Astrocyte (in vitro differentiated cells and primary cell): ENCODE measurements at regions not wholly inside any gene's neighbourhood (a gene's known extent, or its start where the extent isn't known, plus 50 kb on each side); places are given as distances from the start of the nearest gene placed in this dataset.

ENCODE experiments used
- EZH2 ChIP-seq: IDR thresholded peaks from 2 replicates; pipeline ENCODE4 v1.6.1; 2012; ENCODE audit warnings: mild to moderate bottlenecking, low read length, inconsistent platforms; ENCODE audit not compliant: insufficient read depth
- TF ChIP-seq, protein P1 (sequence below): IDR thresholded peaks from 2 replicates; pipeline ENCODE4 v1.5.1; 2011; ENCODE audit warnings: low read depth, mild to moderate bottlenecking, inconsistent platforms, low read length, moderate library complexity; ENCODE audit not compliant: insufficient read depth

- TF ChIP-seq, protein P1, sequence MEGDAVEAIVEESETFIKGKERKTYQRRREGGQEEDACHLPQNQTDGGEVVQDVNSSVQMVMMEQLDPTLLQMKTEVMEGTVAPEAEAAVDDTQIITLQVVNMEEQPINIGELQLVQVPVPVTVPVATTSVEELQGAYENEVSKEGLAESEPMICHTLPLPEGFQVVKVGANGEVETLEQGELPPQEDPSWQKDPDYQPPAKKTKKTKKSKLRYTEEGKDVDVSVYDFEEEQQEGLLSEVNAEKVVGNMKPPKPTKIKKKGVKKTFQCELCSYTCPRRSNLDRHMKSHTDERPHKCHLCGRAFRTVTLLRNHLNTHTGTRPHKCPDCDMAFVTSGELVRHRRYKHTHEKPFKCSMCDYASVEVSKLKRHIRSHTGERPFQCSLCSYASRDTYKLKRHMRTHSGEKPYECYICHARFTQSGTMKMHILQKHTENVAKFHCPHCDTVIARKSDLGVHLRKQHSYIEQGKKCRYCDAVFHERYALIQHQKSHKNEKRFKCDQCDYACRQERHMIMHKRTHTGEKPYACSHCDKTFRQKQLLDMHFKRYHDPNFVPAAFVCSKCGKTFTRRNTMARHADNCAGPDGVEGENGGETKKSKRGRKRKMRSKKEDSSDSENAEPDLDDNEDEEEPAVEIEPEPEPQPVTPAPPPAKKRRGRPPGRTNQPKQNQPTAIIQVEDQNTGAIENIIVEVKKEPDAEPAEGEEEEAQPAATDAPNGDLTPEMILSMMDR: no peak
- no peak for TF ChIP-seq EZH2
These were observed 106.4 kb downstream of the ETS2 start for GRCh38 chr21:38912102-38912629.
